ENCODE measurements at regions not wholly inside any gene's neighbourhood (a gene's known extent, or its start where the extent isn't known, plus 50 kb on each side); places are given as distances from the start of the nearest gene placed in this dataset.
"Not testable (repeated sequence)": the region's sequence is repeated elsewhere in the genome, so short reads cannot be mapped to it uniquely, and the experiment has no call there.

GRCh38 chr20:19890445-19891051 is 126.6 kb upstream of the NAA20 start:
- intact Hi-C loops (cut with micrococcal nuclease): no loop called here

GRCh38 chr20:19893356-19893755 is 123.8 kb upstream of the NAA20 start:
- intact Hi-C loops (cut with micrococcal nuclease): no loop called here

GRCh38 chr20:19895761-19896160 is 121.4 kb upstream of the NAA20 start:
- intact Hi-C loops (cut with micrococcal nuclease): no loop called here

GRCh38 chr20:19897891-19898290 is 119.3 kb upstream of the NAA20 start:
- intact Hi-C loops (cut with micrococcal nuclease): no loop called here

GRCh38 chr20:19901226-19901625 is 115.9 kb upstream of the NAA20 start:
- intact Hi-C loops (cut with micrococcal nuclease): no loop called here

GRCh38 chr20:19903168-19903811 is 113.9 kb upstream of the NAA20 start:
- intact Hi-C loops (cut with micrococcal nuclease): no loop called here

- intact Hi-C loops (cut with micrococcal nuclease): no loop called here
These were observed 109.7 kb upstream of the NAA20 start for GRCh38 chr20:19907326-19908056.

GRCh38 chr20:19908576-19908975 is 108.6 kb upstream of the NAA20 start:
- intact Hi-C loops (cut with micrococcal nuclease): no loop called here

- intact Hi-C loops (cut with micrococcal nuclease): no loop called here
These were observed 107.4 kb upstream of the NAA20 start for GRCh38 chr20:19909725-19910124.

- intact Hi-C loops (cut with micrococcal nuclease): no loop called here
These were observed 105.3 kb upstream of the NAA20 start for GRCh38 chr20:19911810-19912382.

- intact Hi-C loops (cut with micrococcal nuclease): no loop called here
These were observed 103.8 kb upstream of the NAA20 start for GRCh38 chr20:19913349-19913748.

- intact Hi-C loops (cut with micrococcal nuclease): no loop called here
These were observed 103.1 kb upstream of the NAA20 start for GRCh38 chr20:19913927-19914614.

GRCh38 chr20:19915111-19915798 is 101.9 kb upstream of the NAA20 start:
- intact Hi-C loops (cut with micrococcal nuclease): no loop called here

- intact Hi-C loops (cut with micrococcal nuclease): no loop called here
These were observed 100.4 kb upstream of the NAA20 start for GRCh38 chr20:19916531-19917485.

GRCh38 chr20:19918965-19919329 is 98.2 kb upstream of the NAA20 start:
- intact Hi-C loops (cut with micrococcal nuclease): no loop called here

GRCh38 chr20:19920381-19921138 is 96.6 kb upstream of the NAA20 start:
- intact Hi-C loops (cut with micrococcal nuclease): no loop called here

- intact Hi-C loops (cut with micrococcal nuclease): no loop called here
These were observed 95.8 kb upstream of the NAA20 start for GRCh38 chr20:19921284-19921793.

GRCh38 chr20:19921829-19922228 is 95.3 kb upstream of the NAA20 start:
- intact Hi-C loops (cut with micrococcal nuclease): not testable (repeated sequence)

- intact Hi-C loops (cut with micrococcal nuclease): no loop called here
These were observed 94.4 kb upstream of the NAA20 start for GRCh38 chr20:19922716-19923115.

Measured in T-helper 1 cell treated with Interleukin-12 subunit alpha and Interleukin-12 subunit beta and Interleukin-4 antibody, amounts not matched to agents 30 ng/mL and 1 ng/mL, for 36 hours (primary cell).